Gastroesophageal sphincter (tissue), 4 donors: ENCODE measurements at regions not wholly inside any gene's neighbourhood (a gene's known extent, or its start where the extent isn't known, plus 50 kb on each side); places are given as distances from the start of the nearest gene placed in this dataset.

ENCODE experiments used
- ATAC-seq: fragments of 150-250 bp; one replicate; pipeline ENCODE4 v1.9.1; 2016; ENCODE audit warnings: mild to moderate bottlenecking, moderate library complexity
- H3K27ac ChIP-seq, 4 donors: fragments of 200-600 bp; sonication (generic) in 3 of 4; 1 replicate in 3 of 4; 2 replicates in 1 of 4; pipeline ENCODE4 v1.5.1; 2016 to 2019
- H3K27me3 ChIP-seq: fragments of 200-600 bp; sonication (generic); one replicate; pipeline ENCODE4 v1.5.1; 2019
- H3K36me3 ChIP-seq, 2 donors: fragments of 200-600 bp; sonication (generic); one replicate each; pipeline ENCODE4 v1.5.1; 2019; ENCODE audit warnings: control low read depth in 1 of 2
- H3K4me1 ChIP-seq, 3 donors: fragments of 200-600 bp; sonication (generic); 1 replicate in 2 of 3; 2 replicates in 1 of 3; pipeline ENCODE4 v1.5.1; 2016 to 2019; ENCODE audit warnings: control low read depth in 2 of 3
- H3K4me3 ChIP-seq, 2 donors: fragments of 200-600 bp; sonication (generic); one replicate each; pipeline ENCODE4 v1.5.1; 2019; ENCODE audit warnings: mild to moderate bottlenecking in 1 of 2, moderate library complexity in 1 of 2
- H3K9me3 ChIP-seq, 3 donors: fragments of 200-600 bp; sonication (generic); one replicate each; pipeline ENCODE4 v1.5.1; 2017 to 2019; ENCODE audit warnings: control low read depth in 2 of 3
- CTCF ChIP-seq, 4 experiments: fragments of 200-600 bp in 2 of 4; fragments of 450-650 bp in 2 of 4; sonication (generic) in 1 of 4; IDR thresholded peaks; one replicate each; pipeline ENCODE4 v1.5.1; 2017 to 2019; ENCODE audit warnings: antibody characterized with exemption in 4 of 4, mild to moderate bottlenecking in 2 of 4, moderate library complexity in 2 of 4
- EP300 ChIP-seq: sonication (generic); formaldehyde crosslinking; IDR thresholded peaks from one replicate; pipeline ENCODE4 v1.6.1; 2017; ENCODE audit warnings: antibody characterized with exemption, mild to moderate bottlenecking
- POLR2A ChIP-seq, 2 donors: fragments of 450-650 bp; IDR thresholded peaks; one replicate each; pipeline ENCODE4 v1.6.1; 2017; ENCODE audit warnings: antibody characterized with exemption in 2 of 2, mild to moderate bottlenecking in 2 of 2, moderate library complexity in 1 of 2
- POLR2AphosphoS5 ChIP-seq: sonication (generic); formaldehyde crosslinking; IDR thresholded peaks from one replicate; pipeline ENCODE4 v1.6.1; 2017; ENCODE audit warnings: antibody characterized with exemption
- WGBS, 2 donors: methylation state at CpG; one replicate each; pipeline ENCODE4 v1.1.5; 2018; ENCODE audit warnings: low coverage in 1 of 2; 5-methylcytosine and 5-hydroxymethylcytosine counted together

DNA sequence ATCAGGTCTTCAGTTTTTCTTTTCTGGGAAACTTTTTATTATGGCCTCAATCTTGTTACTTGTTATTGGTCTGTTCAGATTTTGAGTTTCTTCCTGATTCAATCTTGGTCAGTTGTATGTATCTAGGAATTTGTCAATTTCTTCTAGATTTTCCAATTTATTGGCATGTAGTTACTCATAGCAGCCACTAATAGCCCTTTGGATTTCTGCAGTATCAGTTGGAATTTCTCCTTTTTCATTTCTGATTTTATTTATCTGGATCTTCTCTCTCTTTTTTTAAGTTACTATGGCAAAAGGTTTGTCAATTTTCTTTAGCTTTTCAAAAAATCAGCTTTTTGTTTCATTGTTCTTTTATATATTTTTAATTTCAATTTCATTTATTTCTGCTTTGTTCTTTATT is 419.6 kb upstream of the KIRREL3 start:
- H3K36me3 ChIP-seq: no peaks in the 10 kb centered on the region
- H3K9me3 ChIP-seq: no peaks in the 10 kb centered on the region
- no peak overlapping the region for H3K4me3 ChIP-seq
- H3K4me1 ChIP-seq: no peaks in the 10 kb centered on the region
- H3K27ac ChIP-seq: no peak overlapping the region
- ATAC-seq: no peak
- H3K27me3 ChIP-seq: no peaks in the 10 kb centered on the region
- TF ChIP-seq POLR2A (IDR thresholded peaks at IDR 0.05) (no peak), POLR2AphosphoS5 (no peak), EP300 (no peak), CTCF (IDR thresholded peaks at IDR 0.05) (no peak)

- H3K27ac ChIP-seq: no peak overlapping the region
- no peak for TF ChIP-seq CTCF (IDR thresholded peaks at IDR 0.05)
- no peak for TF ChIP-seq POLR2A (IDR thresholded peaks at IDR 0.05)
- TF ChIP-seq POLR2AphosphoS5: no peak
- TF ChIP-seq EP300: no peak
- H3K27me3 ChIP-seq: no peaks in the 10 kb centered on the region
- no peak for ATAC-seq
- H3K36me3 ChIP-seq: no peaks in the 10 kb centered on the region
- no peak overlapping the region for H3K4me3 ChIP-seq
- 80 to 92% methylated on average over 2 to 4 of the region's 11 CpGs for WGBS, 2 donors
- H3K4me1 ChIP-seq: no peaks in the 10 kb centered on the region
- peaks cover 0 to 34% (median 0%) of the 10 kb centered on the region in 3 donors for H3K9me3 ChIP-seq
These were observed 412.3 kb upstream of the KIRREL3 start for GRCh38 chr11:127412722-127413380.

DNA sequence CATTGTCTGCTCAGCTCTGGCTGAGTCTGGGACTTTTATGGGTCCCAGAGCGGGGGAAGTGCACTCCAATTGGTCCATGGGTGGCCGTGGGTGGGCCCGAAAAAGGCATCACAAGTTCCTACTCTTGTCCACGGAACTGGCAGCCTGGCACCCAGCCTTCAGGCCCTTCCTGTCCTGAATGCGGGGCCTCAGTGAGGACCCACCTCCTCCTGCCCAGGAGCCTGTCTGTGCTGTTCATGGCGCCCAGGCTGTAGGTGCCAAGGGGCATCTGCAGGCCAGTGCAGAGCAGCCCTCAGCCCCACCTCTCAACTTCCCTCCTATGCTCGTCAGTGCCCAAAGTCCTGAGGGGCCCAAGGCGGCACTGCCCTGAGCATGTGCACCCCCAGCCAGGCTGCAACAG is 411.7 kb upstream of the KIRREL3 start:
- H3K27me3 ChIP-seq: no peaks in the 10 kb centered on the region

GRCh38 chr11:127411283-127411682 is 410.7 kb upstream of the KIRREL3 start:
- H3K27me3 ChIP-seq: no peaks in the 10 kb centered on the region
- WGBS, 2 donors: 80 to 100% methylated on average over 2 to 3 of the region's 7 CpGs
- no peaks in the 10 kb centered on the region for H3K36me3 ChIP-seq
- no peak overlapping the region for H3K27ac ChIP-seq
- ATAC-seq: no peak
- peaks cover 0 to 34% (median 0%) of the 10 kb centered on the region in 3 donors for H3K9me3 ChIP-seq
- H3K4me3 ChIP-seq: no peak overlapping the region
- no peaks in the 10 kb centered on the region for H3K4me1 ChIP-seq
- no peak for TF ChIP-seq CTCF (IDR thresholded peaks at IDR 0.05)
- no peak for TF ChIP-seq POLR2A (IDR thresholded peaks at IDR 0.05)
- TF ChIP-seq POLR2AphosphoS5: no peak

More for the DNA sequence above, 411.7 kb upstream of the KIRREL3 start:
- Histone ChIP-seq H3K9me3 (peaks cover 0 to 34% (median 0%) of the 10 kb centered on the region in 3 donors), H3K36me3 (no peaks in the 10 kb centered on the region), H3K4me3 (no peak overlapping the region), H3K4me1 (no peaks in the 10 kb centered on the region), H3K27ac (no peak overlapping the region)
- no peak for TF ChIP-seq POLR2AphosphoS5
- no peak for TF ChIP-seq POLR2A (IDR thresholded peaks at IDR 0.05)
- TF ChIP-seq CTCF (IDR thresholded peaks at IDR 0.05): no peak
- TF ChIP-seq EP300: no peak
- ATAC-seq: no peak
- 80% methylated on average over 1 of the region's 8 CpGs; no CpG with 5 or more reads in 1 of the 2 donors for WGBS, 2 donors

DNA sequence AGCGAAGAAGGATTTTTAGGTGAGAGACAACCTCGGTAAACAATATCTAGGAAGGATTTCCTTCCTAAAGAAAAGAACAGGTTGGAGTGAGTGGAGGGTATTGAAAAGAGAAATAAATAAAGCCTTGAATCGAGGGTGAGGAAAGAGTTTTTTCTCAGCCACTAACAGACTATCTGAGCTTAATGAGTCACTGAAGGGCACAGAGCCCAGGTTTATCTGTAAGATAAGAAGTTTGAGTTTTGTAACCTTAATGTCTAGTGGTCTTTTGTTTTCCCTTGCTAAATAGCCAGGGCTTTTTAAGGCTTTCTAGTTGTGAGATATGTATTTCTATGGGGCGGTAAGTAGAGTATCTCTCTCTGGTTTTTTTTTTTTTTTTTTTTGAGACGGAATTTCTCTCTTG is 394.5 kb upstream of the KIRREL3 start:
- no peak overlapping the region for H3K27ac ChIP-seq
- no peak for TF ChIP-seq CTCF (IDR thresholded peaks at IDR 0.05)
- no peak for TF ChIP-seq EP300
- TF ChIP-seq POLR2A (IDR thresholded peaks at IDR 0.05): no peak
- TF ChIP-seq POLR2AphosphoS5: no peak
- no peak for ATAC-seq
- no peaks in the 10 kb centered on the region for H3K4me1 ChIP-seq
- no peaks in the 10 kb centered on the region for H3K36me3 ChIP-seq
- peaks cover 3% of the 10 kb centered on the region for H3K27me3 ChIP-seq
- no peak overlapping the region for H3K4me3 ChIP-seq
- WGBS, 2 donors: 72 to 76% methylated on average over 5 of the region's 5 CpGs
- H3K9me3 ChIP-seq: no peaks in the 10 kb centered on the region
